Type B pancreatic cell (in vitro differentiated cells): ENCODE measurements at regions not wholly inside any gene's neighbourhood (a gene's known extent, or its start where the extent isn't known, plus 50 kb on each side); places are given as distances from the start of the nearest gene placed in this dataset.

Experiments used
- DNase-seq: peaks from one replicate; pipeline ENCODE4 v3.0.0; 2021; ENCODE audit warnings: mixed read lengths; ENCODE audit not compliant: unreplicated experiment; ENCODE audit errors: extremely low spot score
- H3K27ac Mint-ChIP-seq: 2 replicates; pipeline ENCODE4 v1.8.0; 2021; ENCODE audit warnings: mild to moderate bottlenecking, mixed read lengths
- H3K27me3 Mint-ChIP-seq: 2 replicates; pipeline ENCODE4 v1.8.0; 2021; ENCODE audit warnings: mixed read lengths
- H3K36me3 Mint-ChIP-seq: 2 replicates; pipeline ENCODE4 v1.8.0; 2021; ENCODE audit warnings: mixed read lengths
- H3K4me1 Mint-ChIP-seq: one replicate; pipeline ENCODE4 v1.8.0; 2021; ENCODE audit warnings: mixed read lengths; ENCODE audit not compliant: unreplicated experiment
- H3K4me3 Mint-ChIP-seq: 2 replicates; pipeline ENCODE4 v1.8.0; 2021; ENCODE audit warnings: mild to moderate bottlenecking, mixed read lengths
- H3K9me3 Mint-ChIP-seq: 2 replicates; pipeline ENCODE4 v1.8.0; 2021; ENCODE audit warnings: mixed read lengths
- TF ChIP-seq, protein P1 (sequence below): fragments of 200-600 bp; sonication (generic); conservative IDR thresholded peaks from 2 replicates; pipeline ENCODE4 v1.5.0; 2021; ENCODE audit warnings: antibody characterized with exemption, mild to moderate bottlenecking

GRCh38 chr18:77658751-77659448 is 409.3 kb downstream of the GALR1 start:
- Mint-ChIP-seq H3K36me3 (no peaks in the 10 kb centered on the region), H3K4me3 (no peak overlapping the region), H3K4me1 (no peaks in the 10 kb centered on the region), H3K9me3 (peaks cover 5% of the 10 kb centered on the region), H3K27me3 (peaks cover 10% of the 10 kb centered on the region), H3K27ac (no peak overlapping the region)
- TF ChIP-seq, protein P1, sequence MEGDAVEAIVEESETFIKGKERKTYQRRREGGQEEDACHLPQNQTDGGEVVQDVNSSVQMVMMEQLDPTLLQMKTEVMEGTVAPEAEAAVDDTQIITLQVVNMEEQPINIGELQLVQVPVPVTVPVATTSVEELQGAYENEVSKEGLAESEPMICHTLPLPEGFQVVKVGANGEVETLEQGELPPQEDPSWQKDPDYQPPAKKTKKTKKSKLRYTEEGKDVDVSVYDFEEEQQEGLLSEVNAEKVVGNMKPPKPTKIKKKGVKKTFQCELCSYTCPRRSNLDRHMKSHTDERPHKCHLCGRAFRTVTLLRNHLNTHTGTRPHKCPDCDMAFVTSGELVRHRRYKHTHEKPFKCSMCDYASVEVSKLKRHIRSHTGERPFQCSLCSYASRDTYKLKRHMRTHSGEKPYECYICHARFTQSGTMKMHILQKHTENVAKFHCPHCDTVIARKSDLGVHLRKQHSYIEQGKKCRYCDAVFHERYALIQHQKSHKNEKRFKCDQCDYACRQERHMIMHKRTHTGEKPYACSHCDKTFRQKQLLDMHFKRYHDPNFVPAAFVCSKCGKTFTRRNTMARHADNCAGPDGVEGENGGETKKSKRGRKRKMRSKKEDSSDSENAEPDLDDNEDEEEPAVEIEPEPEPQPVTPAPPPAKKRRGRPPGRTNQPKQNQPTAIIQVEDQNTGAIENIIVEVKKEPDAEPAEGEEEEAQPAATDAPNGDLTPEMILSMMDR, result no peak
- DNase-seq, result no peak

GRCh38 chr18:77666613-77667012 is 417.0 kb downstream of the GALR1 start:
- Mint-ChIP-seq H3K4me3 (no peak overlapping the region), H3K27me3 (peaks cover 10% of the 10 kb centered on the region), H3K27ac (no peak overlapping the region), H3K4me1 (peaks cover 4% of the 10 kb centered on the region), H3K9me3 (peaks cover 5% of the 10 kb centered on the region), H3K36me3 (no peaks in the 10 kb centered on the region)
- no peak for DNase-seq
- TF ChIP-seq, protein P1, result no peak

GRCh38 chr18:77668219-77668618 is 418.6 kb downstream of the GALR1 start:
- TF ChIP-seq, protein P1, result no peak
- no peaks in the 10 kb centered on the region for H3K36me3 Mint-ChIP-seq
- DNase-seq, result no peak
- H3K4me3 Mint-ChIP-seq, result no peak overlapping the region
- H3K9me3 Mint-ChIP-seq, result no peaks in the 10 kb centered on the region
- no peak overlapping the region for H3K27ac Mint-ChIP-seq
- H3K27me3 Mint-ChIP-seq, result peaks cover 19% of the 10 kb centered on the region
- H3K4me1 Mint-ChIP-seq, result peaks cover 7% of the 10 kb centered on the region

DNA sequence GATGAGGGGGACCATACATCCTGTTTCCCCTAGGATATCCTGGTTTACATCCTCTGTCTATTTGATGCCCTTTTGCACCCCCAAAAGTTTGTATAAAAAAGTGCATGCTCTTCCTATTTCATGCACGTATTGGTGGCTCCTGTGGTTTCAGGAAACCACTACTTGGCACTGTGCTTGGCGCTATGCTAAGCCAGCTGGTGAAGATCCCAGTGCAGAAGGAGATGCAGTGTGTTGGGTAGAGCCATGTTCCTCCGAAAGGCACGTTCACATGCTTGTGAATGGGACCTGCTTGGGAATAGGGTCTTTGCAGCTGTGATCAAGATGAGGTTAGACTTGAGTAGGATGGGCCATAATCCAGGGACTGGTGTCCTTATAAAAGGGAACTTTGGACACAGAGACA is 419.7 kb downstream of the GALR1 start:
- no peak overlapping the region for H3K27ac Mint-ChIP-seq
- H3K9me3 Mint-ChIP-seq, result no peaks in the 10 kb centered on the region
- H3K4me3 Mint-ChIP-seq, result no peak overlapping the region
- TF ChIP-seq, protein P1, result no peak
- peaks cover 7% of the 10 kb centered on the region for H3K4me1 Mint-ChIP-seq
- no peaks in the 10 kb centered on the region for H3K36me3 Mint-ChIP-seq
- no peak for DNase-seq
- peaks cover 17% of the 10 kb centered on the region for H3K27me3 Mint-ChIP-seq

- no peak overlapping the region for H3K4me3 Mint-ChIP-seq
- peaks cover 7% of the 10 kb centered on the region for H3K4me1 Mint-ChIP-seq
- no peak overlapping the region for H3K27ac Mint-ChIP-seq
- no peak for DNase-seq
- TF ChIP-seq, protein P1, result no peak
- H3K9me3 Mint-ChIP-seq, result no peaks in the 10 kb centered on the region
- H3K27me3 Mint-ChIP-seq, result peaks cover 17% of the 10 kb centered on the region
- H3K36me3 Mint-ChIP-seq, result no peaks in the 10 kb centered on the region
These were observed 422.0 kb downstream of the GALR1 start for GRCh38 chr18:77671456-77672167.
